HG03045 (cell line): ENCODE measurements at regions not wholly inside any gene's neighbourhood (a gene's known extent, or its start where the extent isn't known, plus 50 kb on each side); places are given as distances from the start of the nearest gene placed in this dataset.

Experiments
- ATAC-seq: cut with Tn5 transposase; IDR thresholded peaks from one replicate; pipeline ENCODE4 v1.9.1; 2021; ENCODE audit warnings: mild to moderate bottlenecking, moderate library complexity; ENCODE audit not compliant: unreplicated experiment

DNA sequence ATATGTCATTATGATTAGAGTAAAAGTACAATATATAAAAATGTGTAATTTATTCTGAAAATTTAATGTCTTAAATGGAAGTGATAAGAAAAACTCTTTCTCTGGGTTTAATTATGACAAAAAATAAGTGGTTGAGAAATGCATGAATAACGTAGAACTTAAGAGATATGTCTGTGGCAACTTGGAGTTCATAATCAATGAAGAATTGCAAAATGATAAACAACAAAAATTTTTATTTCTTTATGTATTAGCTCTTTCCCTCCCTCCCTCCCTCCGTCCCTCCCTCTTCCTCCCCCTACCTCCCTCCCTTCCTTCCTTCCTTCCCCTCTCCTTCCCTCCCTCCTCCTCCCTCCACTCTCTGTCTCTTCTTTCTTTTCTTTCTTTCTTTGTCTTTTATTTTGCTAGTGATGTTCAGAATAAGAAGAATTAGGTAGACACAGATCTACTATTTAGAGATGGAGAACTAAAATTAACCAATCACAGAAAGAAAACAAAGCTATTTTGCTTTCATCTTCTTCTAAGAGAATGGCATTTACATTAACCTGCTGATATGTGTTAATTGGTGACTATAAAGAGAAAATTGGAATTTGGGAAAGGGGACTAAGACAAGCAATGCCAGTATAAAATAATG is 96.3 kb upstream of the PDC start:
- no peak for ATAC-seq

DNA sequence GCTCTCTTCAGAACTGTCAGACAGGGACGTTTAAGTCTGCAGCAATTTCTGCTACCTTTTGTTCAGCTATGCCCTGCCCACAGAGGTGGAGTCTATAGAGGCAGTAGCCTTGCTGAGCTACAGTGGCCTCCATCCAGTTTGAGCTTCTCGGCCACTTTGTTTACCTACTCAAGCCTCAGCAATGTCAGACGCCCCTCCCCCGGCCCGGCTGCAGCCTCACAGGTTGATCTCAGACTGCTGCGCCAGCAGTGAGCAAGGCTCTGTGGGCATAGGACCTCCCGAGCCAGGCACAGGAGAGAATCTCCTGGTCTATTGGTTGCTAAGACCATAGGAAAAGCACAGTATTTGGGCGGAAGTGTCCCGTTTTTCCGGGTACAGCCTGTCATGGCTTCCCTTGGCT is 89.9 kb upstream of the PDC start:
- ATAC-seq: no peak

DNA sequence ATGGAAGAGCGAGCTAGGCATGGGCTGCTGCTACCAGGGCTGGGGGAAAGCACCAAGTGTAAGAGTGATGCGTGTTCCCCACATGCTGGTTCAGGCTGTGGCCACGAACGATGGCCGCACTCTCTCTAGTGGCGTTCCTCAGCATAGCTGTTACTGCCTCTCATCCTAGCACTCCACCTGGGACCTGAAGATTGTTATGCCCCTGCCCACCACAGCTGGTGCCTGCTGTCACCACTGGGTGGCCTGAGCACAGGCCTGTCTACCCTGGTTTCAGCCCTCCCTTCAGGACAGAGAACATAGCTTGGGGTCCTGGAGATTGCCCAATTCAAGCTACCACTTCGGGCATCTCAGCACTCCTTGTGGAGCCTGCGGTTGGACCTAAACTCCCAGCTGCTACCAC is 80.1 kb upstream of the PDC start:
- ATAC-seq: no peak

DNA sequence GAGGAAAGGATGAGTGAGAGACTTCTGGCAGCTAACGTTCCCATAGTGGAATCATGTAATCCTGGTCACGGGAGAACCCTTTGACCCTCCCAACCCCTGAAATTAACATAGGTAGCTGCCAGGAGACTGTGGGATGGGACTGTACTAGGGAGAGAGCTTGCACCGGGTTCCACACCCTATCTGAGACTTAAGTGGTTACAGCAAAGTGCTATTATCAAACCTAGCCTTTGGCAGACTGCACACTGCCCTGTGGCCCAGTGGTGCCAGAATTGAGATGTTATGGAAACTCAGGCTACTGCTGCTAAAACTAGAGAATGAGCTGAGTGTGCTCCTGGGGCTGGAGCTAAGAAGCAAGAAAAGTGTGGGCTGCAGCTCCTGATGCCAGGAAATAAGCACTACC is 79.6 kb upstream of the PDC start:
- no peak for ATAC-seq

DNA sequence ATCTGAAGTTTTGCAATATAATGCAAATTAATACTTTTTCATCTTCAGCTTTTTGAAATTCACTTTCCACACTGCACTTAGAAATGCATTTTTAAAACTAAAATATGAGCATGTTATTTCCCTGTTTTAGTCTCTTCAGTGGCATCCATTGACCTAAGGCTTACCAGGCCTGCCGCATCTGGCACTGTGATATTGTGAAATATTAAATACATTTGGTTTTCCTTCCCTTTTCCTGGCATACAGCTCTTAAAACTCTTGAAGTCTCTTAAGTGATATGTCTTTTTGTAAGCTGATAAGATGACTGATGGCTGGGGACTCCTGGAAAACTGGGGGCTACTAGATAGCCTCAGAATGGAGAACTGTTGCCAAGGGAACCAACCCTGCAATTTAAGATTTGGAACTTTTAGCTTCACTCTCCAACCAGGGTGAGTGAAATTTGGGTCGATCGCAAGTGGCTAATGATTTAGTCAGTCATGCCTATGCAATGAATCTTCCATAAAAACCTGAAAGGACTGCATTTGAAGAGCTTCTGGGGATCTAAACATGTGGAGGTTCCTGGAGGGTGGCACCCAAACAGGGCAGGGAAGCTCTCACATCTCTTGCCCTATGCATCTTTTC is 75.5 kb upstream of the PDC start:
- ATAC-seq: no peak

DNA sequence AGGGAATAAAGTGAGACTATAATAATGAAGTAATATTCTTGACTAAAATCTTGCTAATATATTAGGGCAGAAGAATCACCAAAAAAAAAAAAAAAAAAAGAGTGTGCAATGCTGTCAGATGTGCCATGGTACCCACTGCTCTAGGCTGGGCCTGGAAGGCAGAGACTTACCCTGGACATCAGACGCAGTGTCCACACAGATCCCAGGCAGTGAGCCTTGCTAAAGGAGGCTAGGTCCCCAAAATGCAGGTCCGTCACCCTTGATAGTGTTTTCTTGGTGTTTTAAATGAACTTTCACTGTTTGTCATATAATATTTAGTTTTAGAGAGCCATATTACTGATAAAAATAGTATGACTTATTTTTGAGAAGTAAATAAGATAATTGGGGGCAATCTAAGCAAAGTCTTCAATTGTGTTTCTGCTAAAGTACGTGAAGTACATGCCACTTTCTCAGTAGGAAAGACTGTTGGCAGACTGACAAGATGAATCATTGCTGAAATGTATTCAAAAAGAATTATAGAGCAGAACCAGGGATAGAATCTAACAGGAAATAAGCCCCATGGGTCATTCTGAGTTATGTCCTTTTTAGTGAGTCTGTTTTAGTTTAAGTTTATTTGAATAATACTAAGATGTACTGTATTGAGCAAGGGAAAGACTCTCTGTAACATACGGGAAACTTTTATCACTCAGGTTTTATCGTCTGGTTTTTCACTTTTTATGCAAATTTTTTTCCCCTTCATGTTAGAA is 74.6 kb upstream of the PDC start:
- ATAC-seq: no peak

DNA sequence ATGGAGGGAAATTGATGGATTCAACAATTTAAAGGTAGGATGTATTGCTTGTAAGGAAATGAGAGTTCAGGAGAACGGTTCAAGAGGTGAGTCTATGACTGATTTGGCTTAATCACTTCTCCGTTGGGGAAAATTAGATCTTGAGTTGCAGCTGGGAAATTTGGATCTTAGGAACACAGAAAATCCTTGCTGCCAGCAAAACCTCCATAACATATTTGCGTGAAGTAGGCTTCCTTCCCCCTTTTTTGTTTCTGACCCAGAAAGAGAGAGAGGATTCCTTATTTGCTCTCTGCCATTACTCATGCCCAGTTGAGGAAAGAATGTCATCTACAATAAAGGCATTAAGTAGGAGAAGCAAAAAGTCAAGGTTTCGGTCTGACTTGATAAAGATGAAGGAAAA is 73.5 kb upstream of the PDC start:
- ATAC-seq: no peak

DNA sequence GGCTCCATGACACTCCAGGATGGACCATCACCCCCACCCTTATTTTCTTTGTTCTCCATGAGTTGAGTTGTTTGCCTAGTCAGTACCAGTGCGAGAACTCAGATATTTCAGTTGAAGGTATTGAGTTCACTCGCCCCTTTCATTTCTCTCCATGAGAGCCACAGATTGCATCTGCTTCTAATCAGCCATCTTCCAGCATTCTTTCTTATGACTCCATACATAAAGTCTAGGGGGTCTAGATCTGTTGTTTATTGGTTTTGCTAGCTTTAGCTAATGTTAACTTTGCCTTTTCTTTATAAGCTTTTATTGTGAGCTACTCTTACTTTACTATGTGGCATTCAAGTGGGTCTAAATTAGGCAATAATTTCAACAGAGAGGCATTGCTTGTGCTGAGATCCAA is 71.6 kb upstream of the PDC start:
- no peak for ATAC-seq

DNA sequence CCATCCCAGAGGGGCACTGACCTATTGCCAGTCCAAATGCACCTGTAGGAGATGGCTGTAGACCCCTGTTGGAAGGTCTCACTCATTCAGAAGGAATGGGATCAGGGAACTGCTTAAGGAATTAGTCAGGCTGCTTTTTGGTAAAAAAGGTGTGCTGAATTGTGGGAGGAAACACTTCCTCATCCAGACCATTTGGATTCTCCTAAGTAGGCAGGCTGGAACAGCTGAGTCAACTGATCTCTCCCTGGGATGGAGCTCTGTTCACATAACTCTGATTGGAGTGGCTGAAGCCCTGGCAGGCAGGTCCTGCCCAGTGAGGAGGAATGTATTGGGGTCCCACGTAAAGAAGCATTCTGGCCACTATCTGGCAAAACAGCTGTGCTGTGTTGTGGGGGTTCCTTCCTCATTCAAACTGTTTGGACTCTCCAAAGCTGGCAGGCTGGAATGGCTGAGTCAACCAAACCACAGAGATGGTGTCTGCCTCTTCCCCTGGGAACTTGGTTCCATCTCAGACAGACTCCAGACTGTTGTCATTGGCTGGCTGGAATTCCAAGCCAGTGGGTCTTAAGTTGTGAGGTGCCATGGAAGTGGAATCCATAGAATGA is 70.7 kb upstream of the PDC start:
- ATAC-seq: no peak

DNA sequence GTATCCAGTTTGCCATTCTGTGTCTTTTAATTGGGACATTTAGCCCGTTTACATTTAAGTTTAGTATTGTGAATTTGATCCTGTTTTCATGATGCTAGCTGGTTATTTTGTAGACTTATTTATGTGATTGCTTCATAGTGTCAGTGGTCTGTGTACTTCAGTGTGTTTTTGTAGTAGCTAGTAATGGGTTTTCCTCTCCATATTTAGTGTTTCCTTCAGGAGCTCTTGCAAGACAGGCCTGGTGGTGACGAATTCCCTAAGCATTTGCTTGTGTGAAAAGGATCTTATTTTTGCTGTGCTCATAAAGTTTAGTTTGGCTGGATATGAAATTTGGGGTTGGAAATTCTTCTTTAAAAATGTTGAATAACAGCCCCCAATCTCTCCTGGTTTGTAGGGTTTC is 69.2 kb upstream of the PDC start:
- no peak for ATAC-seq

DNA sequence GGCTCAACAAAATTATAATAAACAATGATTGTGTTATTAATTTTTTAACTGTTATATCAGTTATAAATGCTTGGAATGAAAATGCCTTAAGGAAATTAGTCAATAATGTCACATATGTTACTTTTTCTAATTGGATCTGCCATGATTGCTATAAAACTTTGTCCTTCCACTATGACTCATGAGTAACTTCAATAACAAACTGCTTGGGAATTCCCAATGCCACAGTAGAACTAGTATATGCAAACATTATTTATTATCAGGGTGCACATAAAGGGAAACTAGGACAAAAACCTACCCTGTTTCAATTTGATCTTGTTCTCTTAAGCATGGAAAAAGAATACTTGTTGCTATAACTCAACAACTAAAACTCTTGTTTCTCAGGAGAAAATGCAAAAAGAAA is 59.1 kb upstream of the PDC start:
- no peak for ATAC-seq

DNA sequence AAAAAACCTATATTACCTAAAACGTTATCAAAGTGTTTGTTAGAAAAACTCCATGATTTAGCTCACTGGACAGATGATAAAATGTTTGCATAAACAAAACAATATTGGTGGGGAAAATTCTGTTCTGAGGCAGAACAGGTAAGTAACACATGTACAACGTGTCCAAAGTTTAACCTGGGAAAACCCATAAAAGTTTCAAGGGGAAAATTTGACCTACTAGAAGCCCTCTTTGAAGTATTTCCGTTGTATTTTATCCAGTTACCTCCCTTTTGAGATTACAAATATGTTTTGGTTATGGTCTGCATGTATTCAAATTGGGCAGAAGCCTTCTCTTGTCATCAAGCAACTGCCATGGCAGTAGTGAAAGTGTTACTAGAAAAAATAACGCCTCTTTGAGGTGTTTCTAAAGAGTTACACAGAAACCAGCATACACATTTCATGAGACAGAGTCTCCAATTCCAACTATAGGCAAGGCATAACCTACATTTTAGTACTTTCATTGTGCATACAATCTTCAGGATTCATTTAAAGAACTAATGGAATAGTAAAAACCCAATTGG is 58.0 kb upstream of the PDC start:
- ATAC-seq: peak; percentile 66

DNA sequence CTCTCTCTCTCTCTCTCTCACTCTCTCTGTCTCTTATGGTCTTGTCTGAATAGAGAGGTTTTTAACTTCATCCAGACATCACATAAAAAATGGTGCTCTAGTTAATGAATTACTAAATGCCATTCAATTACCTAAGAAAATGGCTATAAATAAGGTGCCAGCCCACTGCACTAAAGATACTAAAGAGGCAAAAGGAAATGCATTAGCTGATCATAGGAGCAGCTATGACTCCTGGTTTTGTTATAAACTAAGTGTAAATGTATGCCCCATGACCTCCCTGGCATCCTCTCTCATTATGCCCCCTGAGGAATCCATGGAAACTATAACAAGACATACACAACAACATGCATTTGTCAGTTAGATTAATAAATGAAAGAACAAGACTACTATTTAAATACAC is 57.5 kb upstream of the PDC start:
- peak; percentile 17 for ATAC-seq

DNA sequence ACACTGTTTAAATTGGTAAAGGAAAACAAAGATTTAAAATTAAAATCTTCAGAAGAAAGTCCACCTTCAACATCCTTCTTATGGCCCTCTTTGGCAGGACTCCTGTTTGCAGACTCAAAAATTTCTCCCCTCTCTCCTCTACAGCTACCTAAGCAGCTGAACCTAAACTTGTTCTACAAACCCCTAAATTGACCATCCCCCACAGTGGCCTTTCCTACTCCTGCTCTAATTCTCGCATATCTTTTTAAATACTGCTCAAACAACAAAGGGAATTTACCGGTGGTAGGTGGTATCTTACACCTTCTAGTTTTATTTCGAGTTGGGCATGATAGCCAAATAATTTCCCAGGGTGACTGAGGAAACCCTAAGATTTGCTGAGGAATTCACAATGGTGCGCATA is 53.5 kb upstream of the PDC start:
- no peak for ATAC-seq

DNA sequence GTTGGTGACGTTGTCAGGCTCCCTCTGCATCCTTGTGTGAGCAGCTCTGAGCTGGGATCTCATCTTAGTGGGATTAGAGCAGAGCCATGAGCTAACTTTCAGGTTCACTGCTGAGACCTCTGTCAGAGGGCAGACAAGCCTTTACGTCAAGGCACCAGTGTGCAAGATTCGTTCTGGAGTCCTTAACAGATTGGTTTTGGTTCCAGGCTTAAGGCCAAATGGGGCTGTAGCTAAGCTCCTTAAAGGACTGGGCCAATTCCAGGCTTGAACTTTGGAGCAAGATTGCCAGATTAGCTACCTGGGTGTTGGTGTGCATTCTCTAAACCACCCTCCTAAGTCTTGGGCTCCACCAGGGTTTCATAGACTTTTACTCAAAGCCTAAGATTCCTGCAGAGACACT is 52.6 kb upstream of the PDC start:
- no peak for ATAC-seq

DNA sequence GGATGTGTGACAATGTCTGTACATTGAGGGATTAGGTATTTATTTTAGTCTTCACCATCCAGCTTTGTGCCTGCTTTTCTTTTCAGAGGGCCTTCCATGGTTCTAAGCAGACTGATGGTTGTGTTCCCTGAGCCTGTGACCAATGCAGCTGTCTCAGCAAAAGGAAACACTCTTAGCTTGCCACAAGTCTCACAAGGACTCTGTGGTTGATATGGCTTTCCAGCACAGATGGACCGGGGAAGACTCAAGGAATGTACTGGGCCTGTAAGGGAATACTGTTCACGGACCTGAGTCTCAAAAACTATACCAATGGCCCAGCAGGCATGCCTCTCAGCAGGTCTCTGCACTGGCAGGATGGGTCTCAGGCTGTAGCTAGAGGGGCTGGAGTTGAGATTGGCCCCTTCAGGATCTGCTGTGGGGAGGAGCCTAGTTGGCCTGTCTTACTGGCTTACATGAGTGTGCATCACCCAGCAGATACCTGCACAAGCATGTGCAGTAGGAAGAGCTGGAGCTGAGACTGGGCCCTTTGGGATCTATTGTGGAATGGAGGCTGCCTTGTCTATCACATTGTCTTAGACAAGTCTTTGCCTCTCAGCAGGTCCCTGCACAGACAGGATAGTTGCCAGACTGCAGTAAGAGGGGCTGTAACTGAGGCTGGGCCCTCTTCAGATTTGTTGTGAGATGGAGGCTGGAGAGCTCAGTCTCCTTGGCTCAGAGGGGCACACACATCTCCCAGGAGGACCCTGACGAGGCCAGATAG is 52.0 kb upstream of the PDC start:
- no peak for ATAC-seq

DNA sequence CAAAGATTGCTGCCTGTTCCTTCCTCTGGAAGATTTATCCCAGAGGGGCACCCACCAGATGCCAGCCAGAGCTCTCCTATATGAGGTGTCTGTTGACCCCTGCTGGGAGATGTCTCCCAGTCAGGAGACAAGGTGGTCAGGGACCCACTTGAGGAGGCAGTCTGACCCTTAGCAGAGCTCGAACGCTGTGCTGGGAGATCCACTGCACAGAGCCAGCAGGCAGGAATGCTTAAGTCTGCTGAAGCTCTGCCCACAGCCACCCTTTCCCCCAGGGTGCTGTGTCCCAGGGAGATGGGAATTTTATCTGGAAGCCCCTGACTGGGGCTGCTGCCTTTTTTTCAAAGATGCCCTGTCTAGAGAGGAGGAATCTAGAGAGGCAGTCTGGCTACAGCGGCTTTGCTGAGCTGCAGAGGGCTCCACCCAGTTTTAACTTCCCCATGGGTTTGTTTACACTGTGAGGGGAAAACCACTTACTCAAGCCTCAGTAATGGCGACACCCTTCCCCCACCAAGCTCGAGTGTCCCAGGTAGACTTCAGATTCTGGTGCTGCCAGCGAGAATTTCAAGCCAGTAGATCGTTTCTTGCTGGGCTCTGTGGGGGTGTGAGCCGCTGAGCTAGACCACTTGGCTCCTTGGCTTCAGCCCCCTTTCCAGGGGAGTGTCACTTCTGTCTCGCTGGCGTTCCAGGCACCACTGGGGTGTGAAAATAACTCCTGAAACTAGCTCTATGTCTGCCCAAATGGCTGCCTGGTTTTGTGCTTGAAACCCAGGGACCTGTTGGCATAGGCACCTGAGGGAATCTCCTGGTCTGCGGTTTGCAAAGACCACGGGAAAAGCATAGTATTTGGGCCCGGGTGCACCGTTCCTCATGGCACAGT is 51.1 kb upstream of the PDC start:
- peak; percentile 93 for ATAC-seq
